ENCODE measurements at regions not wholly inside any gene's neighbourhood (a gene's known extent, or its start where the extent isn't known, plus 50 kb on each side); places are given as distances from the start of the nearest gene placed in this dataset.
"Not testable (repeated sequence)": the region's sequence is repeated elsewhere in the genome, so short reads cannot be mapped to it uniquely, and the experiment has no call there.

DNA sequence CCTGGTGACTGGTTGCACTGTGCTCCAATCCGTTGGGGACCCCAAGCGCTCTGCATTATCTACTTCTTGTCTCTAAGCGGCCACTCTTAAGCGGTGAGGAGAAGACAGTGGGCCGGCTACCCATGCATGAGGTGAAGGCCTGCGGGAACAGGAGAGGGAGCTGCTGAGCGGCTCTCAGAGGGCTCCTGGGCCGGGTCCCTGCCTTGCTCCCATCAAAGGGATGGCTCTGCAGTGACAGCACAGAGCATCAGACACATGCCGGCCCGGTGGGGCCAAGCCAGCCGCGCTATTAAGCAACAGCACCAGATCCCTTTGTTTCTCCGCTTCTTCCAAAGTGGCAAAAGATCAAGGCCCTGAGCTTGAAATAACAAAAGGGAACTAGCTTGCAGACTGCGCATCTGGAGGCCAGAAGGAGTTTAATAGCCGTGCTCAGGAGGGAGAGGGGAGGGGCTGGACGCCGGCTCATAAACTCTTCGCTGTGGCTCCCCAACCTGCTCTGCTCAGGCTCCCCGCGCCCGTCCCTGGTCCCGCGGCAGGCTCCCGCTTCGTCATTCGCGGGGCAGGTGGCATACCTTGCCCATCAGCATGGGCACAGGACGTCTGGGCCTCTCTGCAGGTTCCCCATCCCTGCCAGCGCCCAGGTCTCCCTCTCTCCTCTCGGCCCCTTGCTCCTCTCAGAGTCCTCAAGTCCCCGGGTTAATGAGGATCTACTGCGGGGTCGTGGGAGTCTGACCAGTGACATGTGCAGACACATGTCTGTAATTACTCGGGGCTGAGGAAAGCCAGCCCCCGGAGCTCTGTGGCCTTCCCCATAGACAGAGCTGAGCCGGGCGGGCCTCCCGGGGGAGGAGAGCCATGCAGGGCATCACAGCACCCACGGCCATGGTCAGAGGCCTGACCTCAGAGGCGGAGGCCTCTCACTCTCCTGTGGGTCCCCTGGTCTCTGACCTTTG lies 96.7 kb downstream of the ASB1 start:
- no peak for TF ChIP-seq ZFX (IDR thresholded peaks at IDR 0.05; ENCODE audit: borderline replicate concordance)
- TF ChIP-seq, protein P1, sequence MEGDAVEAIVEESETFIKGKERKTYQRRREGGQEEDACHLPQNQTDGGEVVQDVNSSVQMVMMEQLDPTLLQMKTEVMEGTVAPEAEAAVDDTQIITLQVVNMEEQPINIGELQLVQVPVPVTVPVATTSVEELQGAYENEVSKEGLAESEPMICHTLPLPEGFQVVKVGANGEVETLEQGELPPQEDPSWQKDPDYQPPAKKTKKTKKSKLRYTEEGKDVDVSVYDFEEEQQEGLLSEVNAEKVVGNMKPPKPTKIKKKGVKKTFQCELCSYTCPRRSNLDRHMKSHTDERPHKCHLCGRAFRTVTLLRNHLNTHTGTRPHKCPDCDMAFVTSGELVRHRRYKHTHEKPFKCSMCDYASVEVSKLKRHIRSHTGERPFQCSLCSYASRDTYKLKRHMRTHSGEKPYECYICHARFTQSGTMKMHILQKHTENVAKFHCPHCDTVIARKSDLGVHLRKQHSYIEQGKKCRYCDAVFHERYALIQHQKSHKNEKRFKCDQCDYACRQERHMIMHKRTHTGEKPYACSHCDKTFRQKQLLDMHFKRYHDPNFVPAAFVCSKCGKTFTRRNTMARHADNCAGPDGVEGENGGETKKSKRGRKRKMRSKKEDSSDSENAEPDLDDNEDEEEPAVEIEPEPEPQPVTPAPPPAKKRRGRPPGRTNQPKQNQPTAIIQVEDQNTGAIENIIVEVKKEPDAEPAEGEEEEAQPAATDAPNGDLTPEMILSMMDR (IDR thresholded peaks at IDR 0.05), result 0 out of 2 replicates have a peak, but pooled peaks have one; percentile 6
- H3K27ac ChIP-seq, result no peak overlapping the region

DNA sequence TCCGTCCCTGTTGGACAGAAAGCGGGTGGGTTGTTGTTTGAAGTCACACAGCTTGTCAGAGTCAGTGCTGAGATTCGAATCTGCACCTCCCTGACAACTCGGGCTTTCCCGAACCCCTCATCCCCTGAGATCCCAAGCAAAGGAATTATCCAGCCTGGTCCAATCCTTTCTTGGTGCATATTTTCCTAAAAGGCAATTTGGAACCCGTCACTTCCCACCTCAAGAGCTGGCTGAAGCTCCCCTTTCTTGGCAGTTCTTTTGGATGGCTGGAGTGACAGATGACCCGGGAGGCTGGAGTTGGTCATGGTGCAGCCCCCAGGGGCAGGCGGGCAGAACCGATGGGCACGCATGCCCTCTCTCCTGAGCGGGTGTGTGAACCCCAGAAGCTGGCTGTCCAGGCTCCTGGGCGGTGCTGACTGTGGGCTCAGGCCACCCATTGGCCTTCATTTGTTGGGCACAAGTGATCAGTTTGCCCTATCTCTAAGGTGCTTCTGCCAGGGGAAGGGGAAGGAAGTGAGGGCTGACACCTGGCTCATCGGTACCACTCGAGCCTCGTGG lies 97.8 kb downstream of the ASB1 start:
- H3K27ac ChIP-seq, result no peak overlapping the region
- TF ChIP-seq, protein P1 (IDR thresholded peaks at IDR 0.05), result no peak
- no peak for TF ChIP-seq ZFX (IDR thresholded peaks at IDR 0.05; ENCODE audit: borderline replicate concordance)

DNA sequence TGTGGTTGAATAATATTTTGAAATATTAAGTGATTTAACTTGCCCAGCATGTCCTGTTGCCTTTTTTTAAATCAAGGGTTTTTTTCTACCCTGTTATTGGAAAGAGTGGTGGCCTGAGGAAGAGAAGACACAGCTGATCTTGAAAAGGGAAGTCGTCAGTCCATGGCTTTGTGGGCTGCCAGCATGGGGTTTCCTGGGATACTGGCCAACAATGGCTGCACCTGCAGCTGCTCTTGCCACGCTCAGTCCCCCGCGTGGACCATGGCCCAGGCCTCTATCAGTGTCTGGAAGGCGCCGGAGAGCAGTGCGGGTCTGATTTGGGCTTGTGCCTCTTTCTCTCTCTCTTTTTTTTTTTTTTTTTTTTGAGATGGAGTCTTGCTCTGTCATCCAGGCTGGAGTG lies 99.3 kb downstream of the ASB1 start:
- TF ChIP-seq, protein P1 (IDR thresholded peaks at IDR 0.05), result no peak
- no peak for TF ChIP-seq ZFX (IDR thresholded peaks at IDR 0.05; ENCODE audit: borderline replicate concordance)
- H3K27ac ChIP-seq, result no peak overlapping the region

DNA sequence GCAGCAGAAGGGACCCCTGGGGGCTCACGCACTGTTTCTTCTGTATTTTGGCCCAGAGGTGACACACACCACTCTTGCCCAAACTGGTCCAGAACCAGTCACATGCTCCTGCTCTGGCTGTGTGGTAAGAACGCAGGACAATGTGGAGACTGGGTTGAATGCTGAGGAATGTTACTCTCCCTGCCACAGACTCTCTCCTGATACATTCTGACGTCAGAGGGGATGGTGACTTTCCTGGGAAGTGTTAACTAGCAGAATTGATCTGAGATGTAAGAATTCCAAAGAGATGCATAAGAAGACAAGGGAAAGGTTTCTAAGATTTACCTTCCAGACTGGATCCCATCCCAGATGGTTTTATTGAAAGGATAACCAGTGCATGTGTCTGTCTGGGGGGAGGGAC lies 100.8 kb downstream of the ASB1 start:
- TF ChIP-seq ZFX (IDR thresholded peaks at IDR 0.05; ENCODE audit: borderline replicate concordance), result no peak
- H3K27ac ChIP-seq, result no peak overlapping the region

DNA sequence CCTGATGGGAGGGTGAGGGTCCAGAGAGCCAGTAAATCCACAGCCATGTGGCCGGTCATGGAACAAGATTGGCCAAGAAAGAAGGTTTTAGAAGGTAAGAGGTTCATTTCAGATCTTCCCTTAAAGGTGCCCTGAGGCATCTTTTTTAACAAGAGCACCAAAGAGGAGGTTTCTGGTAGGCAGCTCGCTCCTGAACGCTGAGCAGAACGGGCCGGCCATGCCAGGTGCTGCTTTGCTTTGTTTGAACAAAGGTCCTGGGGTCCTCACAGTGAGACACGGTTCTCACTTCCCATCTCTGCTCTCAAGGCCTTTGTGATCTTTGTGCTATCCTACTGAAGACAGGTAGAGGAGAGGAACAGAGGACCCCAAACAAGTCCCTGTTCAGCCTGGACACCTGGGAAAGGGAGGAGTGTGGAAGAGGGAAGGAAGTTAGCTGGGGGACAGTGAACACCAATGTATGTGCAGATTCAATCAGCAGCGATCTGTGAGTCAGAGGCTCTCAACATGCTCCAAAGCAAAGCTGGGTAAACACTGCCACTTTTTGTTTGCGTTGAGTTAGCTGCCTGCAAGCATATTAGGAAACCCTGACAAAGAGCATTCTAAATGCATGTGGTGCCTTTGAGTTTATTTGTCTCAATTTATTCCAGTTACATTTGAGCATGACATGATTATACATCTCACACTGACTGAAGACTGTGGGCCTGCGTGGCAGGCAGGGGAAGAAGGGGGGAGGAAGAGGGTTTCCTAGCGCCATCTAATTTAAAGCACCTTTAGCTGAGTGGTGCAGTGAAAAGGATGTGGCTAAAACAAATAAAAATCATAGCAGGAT lies 102.4 kb downstream of the ASB1 start:
- no peak overlapping the region for H3K27ac ChIP-seq
- no peak for TF ChIP-seq ZFX (IDR thresholded peaks at IDR 0.05; ENCODE audit: borderline replicate concordance)
- TF ChIP-seq, protein P1 (IDR thresholded peaks at IDR 0.05), result no peak

DNA sequence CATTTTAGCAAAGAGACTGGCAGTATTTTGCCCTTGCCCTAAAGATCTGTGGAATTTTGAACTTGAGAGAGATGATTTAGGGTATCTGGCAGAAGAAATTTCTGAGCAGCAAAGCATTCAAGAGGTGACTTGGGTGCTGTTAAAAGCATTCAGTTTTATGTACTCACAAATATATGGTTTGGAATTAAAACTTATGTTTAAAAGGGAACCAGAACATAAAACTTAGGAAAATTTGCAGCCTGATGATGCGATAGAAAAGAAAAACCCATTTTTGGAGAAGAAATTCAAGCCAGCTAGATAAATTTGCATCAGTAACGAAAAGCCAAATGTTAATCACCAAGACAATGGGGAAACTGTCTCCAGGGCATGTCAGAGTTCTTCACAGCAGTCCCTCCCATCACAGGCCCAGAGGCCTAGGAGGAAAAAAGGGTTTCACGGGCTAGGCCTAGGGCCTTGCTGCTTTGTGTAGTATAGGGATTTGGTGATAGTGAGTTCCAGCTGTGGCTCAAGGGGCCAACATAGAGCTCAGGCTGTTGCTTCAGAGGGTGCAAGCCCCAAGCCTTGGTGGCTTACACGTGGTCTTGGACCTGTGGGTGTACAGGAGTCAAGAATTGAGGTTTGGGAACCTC lies 104.4 kb downstream of the ASB1 start:
- not testable (repeated sequence) for H3K27ac ChIP-seq

DNA sequence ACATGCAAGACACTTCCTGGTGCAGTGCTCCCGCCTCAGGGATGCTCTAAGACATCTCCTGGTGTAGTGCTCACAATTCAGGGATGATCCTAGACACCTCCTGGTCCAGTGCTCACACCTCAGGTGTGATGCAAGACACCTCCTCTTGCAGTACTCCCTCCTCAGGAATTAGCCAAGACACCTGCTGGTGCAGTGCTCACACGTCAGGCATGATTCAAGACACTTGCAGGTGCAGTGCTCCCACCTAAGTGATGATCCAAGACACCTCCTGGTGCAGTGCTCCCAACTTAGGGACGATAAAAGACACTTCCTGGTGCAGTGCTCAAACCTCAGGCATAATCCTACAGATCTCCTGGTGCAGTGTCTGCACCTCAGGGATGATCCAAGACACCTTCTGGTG lies 117.0 kb downstream of the ASB1 start:
- H3K27ac ChIP-seq, result not testable (repeated sequence)

DNA sequence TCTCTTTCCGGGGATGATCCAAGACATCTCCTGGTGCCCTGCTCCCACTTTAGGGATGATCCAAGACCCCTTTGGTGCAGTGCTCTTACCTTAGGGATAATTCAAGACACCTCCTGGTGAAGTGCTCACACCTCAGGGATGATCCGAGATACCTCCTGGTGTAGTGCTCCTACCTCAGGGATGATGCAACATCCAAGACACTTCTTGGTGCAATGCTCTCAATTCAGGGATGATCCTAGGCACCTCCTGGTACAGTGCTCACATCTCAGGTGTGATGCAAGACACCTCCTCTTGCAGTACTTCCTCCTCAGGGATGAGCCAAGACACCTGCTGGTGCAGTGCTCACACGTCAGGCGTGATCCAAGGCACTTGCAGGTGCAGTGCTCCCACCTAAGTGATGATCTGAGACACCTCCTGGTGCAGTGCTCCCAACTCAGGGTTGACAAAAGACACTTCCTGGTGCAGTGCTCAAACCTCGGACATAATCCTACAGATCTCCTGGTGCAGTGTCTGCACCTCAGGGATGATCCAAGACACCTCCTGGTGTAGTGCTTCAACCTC lies 122.3 kb downstream of the ASB1 start:
- H3K27ac ChIP-seq, result no peak overlapping the region
- TF ChIP-seq, protein P1 (IDR thresholded peaks at IDR 0.05), result no peak
- no peak for TF ChIP-seq ZFX (IDR thresholded peaks at IDR 0.05; ENCODE audit: borderline replicate concordance)
